Sigmoid colon (tissue), 6 donors: ENCODE measurements at regions not wholly inside any gene's neighbourhood (a gene's known extent, or its start where the extent isn't known, plus 50 kb on each side); places are given as distances from the start of the nearest gene placed in this dataset.

Source experiments
- DNase-seq: peaks from one replicate; pipeline ENCODE4 v3.0.0-alpha.2; 2019
- H3K27ac ChIP-seq, 4 donors: fragments of 200-600 bp; sonication (generic); one replicate each; pipeline ENCODE4 v1.5.1; 2016 to 2019; ENCODE audit warnings: mild to moderate bottlenecking in 1 of 4
- H3K27me3 ChIP-seq, 3 donors: fragments of 200-600 bp; sonication (generic); one replicate each; pipeline ENCODE4 v1.5.1; 2019; ENCODE audit warnings: mild to moderate bottlenecking in 1 of 3
- H3K36me3 ChIP-seq, 4 donors: fragments of 200-600 bp; sonication (generic); one replicate each; pipeline ENCODE4 v1.5.1; 2016 to 2019
- H3K4me1 ChIP-seq, 4 donors: fragments of 200-600 bp; sonication (generic); one replicate each; pipeline ENCODE4 v1.5.1; 2017 to 2019
- H3K4me3 ChIP-seq, 4 donors: fragments of 200-600 bp; sonication (generic); one replicate each; pipeline ENCODE4 v1.5.1; 2017 to 2019; ENCODE audit warnings: mild to moderate bottlenecking in 2 of 4, moderate library complexity in 1 of 4
- H3K9me3 ChIP-seq, 4 donors: fragments of 200-600 bp in 3 of 4; sonication (generic) in 3 of 4; one replicate each; pipeline versions ENCODE4 v1.5.1 to v1.6.1; 2013 to 2019
- EP300 ChIP-seq, 4 donors: sonication (generic); formaldehyde crosslinking; IDR thresholded peaks; one replicate each; pipeline ENCODE4 v1.6.1; 2017; ENCODE audit warnings: antibody characterized with exemption in 4 of 4
- POLR2A ChIP-seq, 2 donors: fragments of 450-650 bp; IDR thresholded peaks; one replicate each; pipeline ENCODE4 v1.6.1; 2016; ENCODE audit warnings: antibody characterized with exemption in 2 of 2, mild to moderate bottlenecking in 2 of 2, moderate library complexity in 2 of 2
- POLR2AphosphoS5 ChIP-seq, 4 donors: sonication (generic); formaldehyde crosslinking; IDR thresholded peaks; one replicate each; pipeline ENCODE4 v1.6.1; 2017; ENCODE audit warnings: antibody characterized with exemption in 4 of 4
- WGBS, 2 donors: extraction: QIAGEN DNeasy Blood & Tissue Kit; methylation state at CpG; one replicate each; pipeline ENCODE4 v1.1.7; 2013; 5-methylcytosine and 5-hydroxymethylcytosine counted together
- intact Hi-C: fragments of 100-400 bp; cut with DNase I; formaldehyde crosslinking; loops from one replicate; pipeline ENCODE4 v1.15.1; 2023
- TF ChIP-seq, protein P1 (sequence below), 4 experiments: fragments of 450-650 bp in 3 of 4; fragments of 200-600 bp in 1 of 4; IDR thresholded peaks; one replicate each; pipeline ENCODE4 v1.5.1; 2016 to 2019; ENCODE audit warnings: antibody characterized with exemption in 4 of 4, mild to moderate bottlenecking in 3 of 4, moderate library complexity in 2 of 4
- donor health status: healthy with polysubstance abuse.
- donor health status: healthy.

DNA sequence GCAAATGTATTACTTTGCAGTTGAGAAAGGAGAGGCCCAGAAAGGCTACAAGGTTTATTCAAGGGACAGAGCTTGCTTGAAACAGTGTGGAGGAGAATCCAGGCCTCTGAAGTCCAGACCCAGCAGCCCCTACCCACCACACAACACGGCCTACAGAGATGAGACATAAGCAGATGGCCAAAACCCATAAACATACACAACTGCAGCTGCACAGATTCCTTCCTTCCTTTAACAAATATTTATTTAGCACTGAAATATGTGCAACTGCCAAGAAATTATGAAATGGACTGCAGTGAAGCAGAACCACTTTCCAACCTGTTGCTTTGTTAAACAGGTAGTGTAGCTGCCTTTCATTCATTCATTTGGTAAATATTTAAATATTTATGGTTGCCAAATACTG, 122.3 kb downstream of the SPATA19 start:
- Histone ChIP-seq H3K27ac (no peak overlapping the region), H3K9me3 (no peaks in the 10 kb centered on the region), H3K27me3 (no peaks in the 10 kb centered on the region), H3K4me1 (no peaks in the 10 kb centered on the region), H3K4me3 (no peak overlapping the region), H3K36me3 (no peaks in the 10 kb centered on the region)
- no peak for DNase-seq
- TF ChIP-seq, protein P1, sequence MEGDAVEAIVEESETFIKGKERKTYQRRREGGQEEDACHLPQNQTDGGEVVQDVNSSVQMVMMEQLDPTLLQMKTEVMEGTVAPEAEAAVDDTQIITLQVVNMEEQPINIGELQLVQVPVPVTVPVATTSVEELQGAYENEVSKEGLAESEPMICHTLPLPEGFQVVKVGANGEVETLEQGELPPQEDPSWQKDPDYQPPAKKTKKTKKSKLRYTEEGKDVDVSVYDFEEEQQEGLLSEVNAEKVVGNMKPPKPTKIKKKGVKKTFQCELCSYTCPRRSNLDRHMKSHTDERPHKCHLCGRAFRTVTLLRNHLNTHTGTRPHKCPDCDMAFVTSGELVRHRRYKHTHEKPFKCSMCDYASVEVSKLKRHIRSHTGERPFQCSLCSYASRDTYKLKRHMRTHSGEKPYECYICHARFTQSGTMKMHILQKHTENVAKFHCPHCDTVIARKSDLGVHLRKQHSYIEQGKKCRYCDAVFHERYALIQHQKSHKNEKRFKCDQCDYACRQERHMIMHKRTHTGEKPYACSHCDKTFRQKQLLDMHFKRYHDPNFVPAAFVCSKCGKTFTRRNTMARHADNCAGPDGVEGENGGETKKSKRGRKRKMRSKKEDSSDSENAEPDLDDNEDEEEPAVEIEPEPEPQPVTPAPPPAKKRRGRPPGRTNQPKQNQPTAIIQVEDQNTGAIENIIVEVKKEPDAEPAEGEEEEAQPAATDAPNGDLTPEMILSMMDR (IDR thresholded peaks at IDR 0.05), result no peak
- TF ChIP-seq POLR2AphosphoS5 (IDR thresholded peaks at IDR 0.05), result no peak
- no peak for TF ChIP-seq POLR2A (IDR thresholded peaks at IDR 0.05)
- TF ChIP-seq EP300 (IDR thresholded peaks at IDR 0.05), result no peak
- WGBS, 2 donors, result 13 to 39% methylated on average over 1 of the region's 1 CpG
- intact Hi-C loops, result no loop called here

DNA sequence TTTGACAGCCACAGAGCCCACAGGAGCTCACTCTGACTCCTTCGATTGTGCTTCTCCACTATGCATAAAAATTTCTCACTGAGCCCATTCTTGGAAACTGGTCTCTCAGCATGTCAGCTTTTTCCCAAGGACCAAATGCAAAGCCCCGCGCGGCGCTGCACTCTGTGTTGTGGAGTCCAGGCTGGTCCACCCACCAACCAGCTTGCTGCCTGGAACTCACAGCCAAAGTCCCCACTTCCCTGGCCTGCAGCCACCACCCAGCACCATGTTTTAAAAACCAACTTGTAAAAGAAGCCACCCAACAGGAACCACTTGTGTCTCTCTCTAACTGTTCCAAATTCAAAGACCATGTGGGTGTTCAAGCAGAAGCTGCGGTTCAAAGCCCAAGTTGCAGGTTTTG, 124.4 kb downstream of the SPATA19 start:
- WGBS, 2 donors, result 92 to 93% methylated on average over 6 of the region's 6 CpGs
- Histone ChIP-seq H3K4me1 (no peaks in the 10 kb centered on the region), H3K4me3 (no peak overlapping the region), H3K9me3 (no peaks in the 10 kb centered on the region), H3K36me3 (no peaks in the 10 kb centered on the region), H3K27me3 (no peaks in the 10 kb centered on the region), H3K27ac (no peak overlapping the region)
- no peak for TF ChIP-seq POLR2AphosphoS5 (IDR thresholded peaks at IDR 0.05)
- no peak for DNase-seq
- intact Hi-C loops, result no loop called here

DNA sequence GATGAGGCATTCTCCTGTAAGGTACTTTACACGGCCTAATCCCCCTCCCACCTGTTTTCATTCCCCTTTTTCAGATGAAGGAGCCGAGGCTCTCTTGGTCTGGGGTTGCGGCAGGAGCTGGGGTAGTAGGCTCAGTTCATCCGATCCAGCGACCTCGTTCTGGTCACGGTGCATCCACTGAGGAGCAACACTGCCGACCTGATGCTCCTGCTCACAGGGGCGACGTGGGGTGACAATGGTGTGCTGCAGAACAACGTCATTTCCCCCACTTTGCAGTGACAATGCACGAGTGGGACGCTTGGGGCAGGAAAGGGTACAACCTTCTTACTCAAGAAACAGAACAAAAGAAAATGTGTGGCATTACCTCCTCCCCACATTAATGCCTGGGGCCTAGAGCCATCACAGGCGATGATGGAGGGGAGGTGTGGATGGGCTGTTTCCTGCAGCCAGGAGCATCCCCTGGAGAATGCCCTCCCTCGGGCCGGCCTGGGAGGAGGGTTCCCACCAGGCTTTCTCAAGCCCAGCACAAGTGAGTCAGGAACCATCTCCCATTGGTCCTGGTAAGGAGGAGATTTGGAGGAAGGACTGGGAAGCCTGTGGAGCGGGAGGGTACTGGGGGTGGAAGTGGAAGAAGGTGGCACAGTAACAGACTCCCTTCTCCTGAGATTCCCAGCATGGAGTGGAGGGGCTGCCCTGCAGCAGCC, 125.6 kb downstream of the SPATA19 start:
- Histone ChIP-seq H3K36me3 (no peaks in the 10 kb centered on the region), H3K4me1 (no peaks in the 10 kb centered on the region), H3K27me3 (peaks cover 0 to 8% (median 0%) of the 10 kb centered on the region in 3 donors), H3K9me3 (no peaks in the 10 kb centered on the region), H3K27ac (no peak overlapping the region), H3K4me3 (no peak overlapping the region)
- DNase-seq, result no peak
- intact Hi-C loops, result no loop called here
- 81 to 84% methylated on average over 17 of the region's 17 CpGs for WGBS, 2 donors
- TF ChIP-seq EP300 (IDR thresholded peaks at IDR 0.05) (no peak), POLR2AphosphoS5 (IDR thresholded peaks at IDR 0.05) (no peak), POLR2A (IDR thresholded peaks at IDR 0.05) (no peak)
- TF ChIP-seq, protein P1 (IDR thresholded peaks at IDR 0.05), result no peak

DNA sequence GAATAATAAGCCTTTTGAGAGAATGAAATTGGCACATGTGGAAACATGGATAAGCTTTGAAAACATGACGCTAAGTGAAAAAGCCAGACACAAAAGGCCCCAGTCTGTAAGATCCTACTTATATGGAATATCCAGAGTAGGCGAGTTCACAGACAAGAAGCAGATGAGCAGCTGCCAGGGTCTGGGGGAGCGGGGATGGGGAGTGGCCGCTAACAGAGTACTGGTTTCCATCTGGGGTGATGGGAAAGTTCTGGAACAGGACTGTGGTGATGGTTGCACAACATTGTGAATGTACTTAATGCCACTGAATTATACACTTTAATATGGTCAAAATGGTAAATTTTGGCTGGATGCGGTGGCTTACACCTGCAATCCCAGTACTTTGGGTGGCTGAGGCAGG, 126.5 kb downstream of the SPATA19 start:
- TF ChIP-seq, protein P1 (IDR thresholded peaks at IDR 0.05), result no peak
- TF ChIP-seq EP300 (IDR thresholded peaks at IDR 0.05) (no peak), POLR2AphosphoS5 (IDR thresholded peaks at IDR 0.05) (no peak), POLR2A (IDR thresholded peaks at IDR 0.05) (no peak)
- Histone ChIP-seq H3K9me3 (no peaks in the 10 kb centered on the region), H3K36me3 (no peaks in the 10 kb centered on the region), H3K4me1 (no peaks in the 10 kb centered on the region), H3K27me3 (peaks cover 0 to 10% (median 0%) of the 10 kb centered on the region in 3 donors), H3K27ac (no peak overlapping the region), H3K4me3 (no peak overlapping the region)
- DNase-seq, result no peak
- intact Hi-C loops, result no loop called here
- WGBS, 2 donors, result 80 to 91% methylated on average over 5 of the region's 5 CpGs

DNA sequence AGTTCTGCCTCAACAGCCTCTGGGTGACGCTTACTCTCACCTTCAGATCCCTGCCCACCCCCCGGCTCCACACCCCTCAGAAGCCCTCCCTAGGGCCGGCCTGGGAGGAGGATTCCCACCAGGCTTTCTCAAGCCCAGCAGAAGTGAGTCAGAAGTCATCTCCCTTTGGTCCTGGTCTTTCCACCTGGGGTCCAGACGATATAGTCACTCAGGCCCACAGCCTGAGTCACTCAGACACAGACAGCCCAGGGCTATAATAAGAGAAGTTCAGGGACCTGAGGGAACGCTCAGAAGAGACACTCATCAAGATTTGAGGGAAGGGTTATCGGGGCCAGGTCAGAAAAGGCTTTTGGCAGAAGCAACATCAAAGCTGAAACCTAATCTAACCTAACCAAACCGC, 127.1 kb downstream of the SPATA19 start:
- intact Hi-C loops, result no loop called here
- no peak overlapping the region for H3K27ac ChIP-seq
- DNase-seq, result no peak
- no peak overlapping the region for H3K4me3 ChIP-seq
- H3K4me1 ChIP-seq, result no peaks in the 10 kb centered on the region
- H3K9me3 ChIP-seq, result no peaks in the 10 kb centered on the region
- WGBS, 2 donors, result 60 to 75% methylated on average over 7 of the region's 7 CpGs
- no peaks in the 10 kb centered on the region for H3K36me3 ChIP-seq
- H3K27me3 ChIP-seq, result peaks cover 0 to 10% (median 0%) of the 10 kb centered on the region in 3 donors
- TF ChIP-seq EP300 (IDR thresholded peaks at IDR 0.05), result no peak
- no peak for TF ChIP-seq POLR2A (IDR thresholded peaks at IDR 0.05)
- no peak for TF ChIP-seq POLR2AphosphoS5 (IDR thresholded peaks at IDR 0.05)
- TF ChIP-seq, protein P1 (IDR thresholded peaks at IDR 0.05), result no peak
